H1 (cell line): ENCODE measurements at regions not wholly inside any gene's neighbourhood (a gene's known extent, or its start where the extent isn't known, plus 50 kb on each side); places are given as distances from the start of the nearest gene placed in this dataset.

Experiments
- CTCF ChIA-PET: fragments of 300-600 bp; sonication (Branson Sonifier 250); formaldehyde crosslinking; loops from one replicate; lab custom pipeline; 2021; ENCODE audit not compliant: partially characterized antibody; lab: Charles Lee
- POLR2A ChIA-PET: fragments of 300-600 bp; sonication (Branson Sonifier 250); formaldehyde crosslinking; loops from one replicate; lab custom pipeline; 2021; ENCODE audit warnings: inconsistent platforms; ENCODE audit not compliant: partially characterized antibody; lab: Charles Lee
- DNase-seq, 2 experiments: peaks; one replicate each; pipeline versions ENCODE4 v3.0.0 to v3.0.0-alpha.2; 2010 to 2022; ENCODE audit warnings: low spot score in 2 of 2, low read depth in 1 of 2, mixed read lengths in 1 of 2
- FAIRE-seq: peaks from 2 replicates; lab custom pipeline; 2011; peaks lifted over from hg19 to GRCh38; lab: Jason Lieb, UNC
- H2AFZ ChIP-seq: 2 replicates; pipeline ENCODE4 v1.8.1; 2012; ENCODE audit warnings: low read length, inconsistent platforms
- H2AK5ac ChIP-seq: 2 replicates; pipeline ENCODE4 v1.6.1; 2013; ENCODE audit warnings: low read depth, low read length
- H2BK120ac ChIP-seq: replicated peaks from 2 replicates; pipeline ENCODE3; 2013; ENCODE audit warnings: low read depth, low read length, inconsistent platforms
- H2BK12ac ChIP-seq: 2 replicates; pipeline ENCODE4 v1.6.1; 2013; ENCODE audit warnings: low read depth, low read length
- H2BK15ac ChIP-seq: 2 replicates; pipeline ENCODE4 v1.6.1; 2013; ENCODE audit warnings: low read length
- H2BK20ac ChIP-seq: 2 replicates; pipeline ENCODE4 v1.6.1; 2013; ENCODE audit warnings: low read length
- H2BK5ac ChIP-seq: 2 replicates; pipeline ENCODE4 v1.6.1; 2013; ENCODE audit warnings: low read depth, low read length
- H3K14ac ChIP-seq: 2 replicates; pipeline ENCODE4 v1.6.1; 2013; ENCODE audit warnings: inconsistent platforms; ENCODE audit not compliant: insufficient read length
- H3K18ac ChIP-seq: 2 replicates; pipeline ENCODE4 v1.6.1; 2013; ENCODE audit warnings: low read length; ENCODE audit errors: extremely low read depth
- H3K23ac ChIP-seq: 2 replicates; pipeline ENCODE4 v1.6.1; 2013; ENCODE audit warnings: inconsistent platforms; ENCODE audit not compliant: insufficient read length
- H3K23me2 ChIP-seq: 2 replicates; pipeline ENCODE4 v1.6.1; 2013; ENCODE audit warnings: low read depth, low read length
- H3K27ac ChIP-seq: 2 replicates; pipeline ENCODE4 v1.6.1; 2011; ENCODE audit warnings: low read depth, low read length, inconsistent platforms
- H3K27me3 ChIP-seq, 4 experiments: replicated peaks in 1 of 4; 1 replicate in 1 of 4; 2 replicates in 3 of 4; pipeline versions ENCODE4 v1.6.1 to v1.8.1; 2011 to 2013; ENCODE audit warnings: low read length in 3 of 4, mild to moderate bottlenecking in 3 of 4, inconsistent platforms in 2 of 4, mixed read lengths in 2 of 4, moderate library complexity in 1 of 4; ENCODE audit not compliant: control insufficient read depth in 3 of 4, insufficient read depth in 3 of 4; ENCODE audit errors: extremely low read depth in 1 of 4
- H3K36me3 ChIP-seq, 4 experiments: 2 replicates each; pipeline versions ENCODE4 v1.6.1 to v1.8.1; 2011 to 2013; ENCODE audit warnings: mild to moderate bottlenecking in 4 of 4, low read length in 3 of 4, moderate library complexity in 2 of 4, control low read depth in 1 of 4, inconsistent platforms in 1 of 4; ENCODE audit not compliant: insufficient read depth in 4 of 4, control insufficient read depth in 2 of 4
- H3K4ac ChIP-seq: replicated peaks from 2 replicates; pipeline ENCODE3; 2013; ENCODE audit warnings: low read length, low read depth, mixed read lengths, inconsistent platforms; ENCODE audit not compliant: insufficient read length
- H3K4me1 ChIP-seq, 4 experiments: replicated peaks in 1 of 4; 1 replicate in 1 of 4; 2 replicates in 3 of 4; pipeline versions ENCODE4 v1.6.1 to v1.8.1; 2011 to 2013; ENCODE audit warnings: low read length in 3 of 4, inconsistent platforms in 2 of 4, mixed read lengths in 1 of 4; ENCODE audit not compliant: insufficient read depth in 4 of 4, control insufficient read depth in 3 of 4
- H3K4me2 ChIP-seq, 2 experiments: 2 replicates each; pipeline versions ENCODE4 v1.6.1 to v1.8.1; 2011 to 2013; ENCODE audit warnings: low read depth in 2 of 2, low read length in 2 of 2, control low read depth in 1 of 2, inconsistent platforms in 1 of 2, mild to moderate bottlenecking in 1 of 2; ENCODE audit not compliant: insufficient read depth in 1 of 2
- H3K4me3 ChIP-seq, 4 experiments: fragments of 200-600, 300-600 bp in 1 of 4; sonication (generic), shearing (Covaris generic), sonication (Bioruptor Twin) in 1 of 4; 2 replicates each; pipeline versions ENCODE4 v1.5.1 to v1.8.1; 2011 to 2016; ENCODE audit warnings: low read length in 4 of 4, low read depth in 3 of 4, control low read depth in 2 of 4, inconsistent platforms in 2 of 4, mild to moderate bottlenecking in 2 of 4, mixed read lengths in 1 of 4, moderate library complexity in 1 of 4; ENCODE audit not compliant: insufficient read depth in 2 of 4; ENCODE audit errors: extremely low read depth in 1 of 4
- H3K56ac ChIP-seq: replicated peaks from 2 replicates; pipeline ENCODE3; 2013; ENCODE audit warnings: low read depth, mild to moderate bottlenecking, mixed read lengths, low read length, inconsistent platforms; ENCODE audit not compliant: insufficient read length
- H3K79me1 ChIP-seq: 2 replicates; pipeline ENCODE4 v1.6.1; 2013; ENCODE audit warnings: low read depth, low read length, control low read depth
- H3K79me2 ChIP-seq, 2 experiments: 2 replicates each; pipeline versions ENCODE4 v1.6.1 to v1.8.1; 2012 to 2013; ENCODE audit warnings: low read length in 2 of 2, mild to moderate bottlenecking in 2 of 2, inconsistent platforms in 1 of 2; ENCODE audit not compliant: insufficient read depth in 2 of 2, control insufficient read depth in 1 of 2
- H3K9ac ChIP-seq, 4 experiments: replicated peaks in 1 of 4; 1 replicate in 1 of 4; 2 replicates in 3 of 4; pipeline versions ENCODE4 v1.6.1 to v1.8.1; 2011 to 2013; ENCODE audit warnings: low read depth in 3 of 4, low read length in 3 of 4, control low read depth in 2 of 4, mild to moderate bottlenecking in 2 of 4, moderate library complexity in 2 of 4, inconsistent platforms in 1 of 4; ENCODE audit errors: extremely low read depth in 1 of 4
- H3K9me3 ChIP-seq, 2 experiments: 2 replicates each; pipeline versions ENCODE4 v1.6.1 to v1.8.1; 2012 to 2013; ENCODE audit warnings: mild to moderate bottlenecking in 2 of 2, moderate library complexity in 2 of 2, control low read depth in 1 of 2, inconsistent platforms in 1 of 2, low read depth in 1 of 2, low read length in 1 of 2, mixed read lengths in 1 of 2; ENCODE audit not compliant: insufficient read depth in 2 of 2
- H4K20me1 ChIP-seq, 2 experiments: replicated peaks in 1 of 2; 2 replicates each; pipeline versions ENCODE3 to v1.8.1; 2011 to 2013; ENCODE audit warnings: inconsistent platforms in 2 of 2, low read length in 2 of 2, mild to moderate bottlenecking in 1 of 2; ENCODE audit not compliant: insufficient read depth in 2 of 2, control insufficient read depth in 1 of 2
- H4K5ac ChIP-seq: 2 replicates; pipeline ENCODE4 v1.6.1; 2013; ENCODE audit warnings: low read length, low read depth, mixed read lengths, inconsistent platforms; ENCODE audit not compliant: insufficient read length
- H4K8ac ChIP-seq: 2 replicates; pipeline ENCODE4 v1.8.0; 2013; ENCODE audit warnings: mild to moderate bottlenecking, moderate library complexity, low read length, inconsistent platforms; ENCODE audit not compliant: insufficient read depth; ENCODE audit errors: extremely low read depth
- H4K91ac ChIP-seq: replicated peaks from 2 replicates; pipeline ENCODE3; 2013; ENCODE audit warnings: low read length, mixed read lengths, inconsistent platforms; ENCODE audit not compliant: insufficient read length
- ATF3 ChIP-seq: IDR thresholded peaks from 2 replicates; pipeline ENCODE4 v1.6.1; 2011; ENCODE audit warnings: low read depth, mild to moderate bottlenecking, low read length; ENCODE audit not compliant: insufficient read depth
- E2F6 ChIP-seq: IDR thresholded peaks from 2 replicates; pipeline ENCODE4 v1.6.1; 2012; ENCODE audit warnings: inconsistent platforms
- EP300 ChIP-seq, 2 experiments: IDR thresholded peaks; 1 replicate in 1 of 2; 2 replicates in 1 of 2; pipeline ENCODE4 v1.6.1; 2011 to 2012; ENCODE audit warnings: low read depth in 2 of 2, low read length in 2 of 2, mild to moderate bottlenecking in 2 of 2, borderline replicate concordance in 1 of 2, inconsistent platforms in 1 of 2, moderate library complexity in 1 of 2
- KDM1A ChIP-seq: fragments of 200-600, 300-600 bp; sonication (generic); IDR thresholded peaks from 2 replicates; pipeline ENCODE4 v1.7.1; 2016; ENCODE audit warnings: mild to moderate bottlenecking, low read length, borderline replicate concordance
- TCF12 ChIP-seq: IDR thresholded peaks from 2 replicates; pipeline ENCODE4 v1.6.1; 2011; ENCODE audit warnings: low read depth, mild to moderate bottlenecking, low read length
- WGBS, 2 experiments: shearing (Covaris generic) in 1 of 2; methylation state at CpG; one replicate each; pipeline versions ENCODE4 v1.1.6 to v1.1.7; 2013 to 2015; ENCODE audit warnings: low lambda C conversion rate in 2 of 2, mixed read lengths in 2 of 2, inconsistent platforms in 1 of 2, low coverage in 1 of 2, missing lambda C conversion rate in 1 of 2; ENCODE audit not compliant: insufficient replicate concordance in 2 of 2, insufficient coverage in 1 of 2, insufficient read length in 1 of 2; ENCODE audit errors: extremely low coverage in 1 of 2, missing lambda C conversion rate in 1 of 2; 5-methylcytosine and 5-hydroxymethylcytosine counted together

- Histone ChIP-seq H3K23ac (no peak overlapping the region), H4K20me1 (no peaks in the 10 kb centered on the region), H3K27ac (no peak overlapping the region), H2AK5ac (no peak overlapping the region), H3K9me3 (no peaks in the 10 kb centered on the region), H2BK5ac (no peak overlapping the region), H2BK20ac (no peak overlapping the region), H2AFZ (no peak overlapping the region), H3K18ac (no peak overlapping the region), H3K79me2 (no peaks in the 10 kb centered on the region), H4K5ac (no peak overlapping the region), H4K91ac (no peak overlapping the region), H2BK15ac (no peak overlapping the region), H3K4me1 (no peaks in the 10 kb centered on the region), H3K4me2 (no peak overlapping the region), H3K4me3 (no peak overlapping the region), H3K79me1 (no peaks in the 10 kb centered on the region), H3K4ac (no peak overlapping the region), H3K23me2 (no peaks in the 10 kb centered on the region), H3K14ac (no peak overlapping the region), H3K36me3 (no peaks in the 10 kb centered on the region), H3K27me3 (peaks cover 0 to 1% (median 0%) of the 10 kb centered on the region in 4 experiments; a peak in 1 of 7 replicates), H3K9ac (no peak overlapping the region), H4K8ac (no peak overlapping the region), H2BK120ac (no peak overlapping the region), H2BK12ac (no peak overlapping the region), H3K56ac (no peak overlapping the region)
- DNase-seq, result no peak
- ChIA-PET POLR2A (no interaction called here), CTCF (interaction anchor here (0.7 to 1.1 kb wide), 2 partner anchors 21 to 51 kb away, joined by 3 to 4 read pairs; no protein-coding TSS in a partner anchor)
- no peak for FAIRE-seq
- WGBS, 2 experiments, result 73% methylated on average over 2 of the region's 2 CpGs; no CpG with 5 or more reads in 1 of the 2 experiments
- TF ChIP-seq EP300 (IDR thresholded peaks at IDR 0.05; ENCODE audit: borderline replicate concordance in 1 of 2, low read depth in 2 of 2, low read length in 2 of 2) (no peak), E2F6 (no peak), KDM1A (no peak), TCF12 (no peak), ATF3 (no peak)
Observed at GRCh38 chr14:86539361-86540070, 1009.6 kb downstream of the FLRT2 start.
